ENCODE measurements at regions not wholly inside any gene's neighbourhood (a gene's known extent, or its start where the extent isn't known, plus 50 kb on each side); places are given as distances from the start of the nearest gene placed in this dataset.
A peak's percentile ranks its signal among the peaks of the same experiment; 100 is the strongest.

- peaks cover 2 to 7% (median 2%) of the 10 kb centered on the region in 3 donors for H3K27me3 Mint-ChIP-seq (ENCODE audit: low read depth in 3 of 3)
- Histone ChIP-seq H3K4me2 (replicated peaks; ENCODE audit: extremely low read depth, low read length, poor library complexity, severe bottlenecking) (no peak overlapping the region), H2AFZ (ENCODE audit: insufficient read depth, low read depth, low read length, poor library complexity, severe bottlenecking) (no peak overlapping the region), H3K9me3 (replicated peaks in 1 of 2; ENCODE audit: control insufficient read depth in 1 of 2, insufficient read depth in 1 of 2, low read length in 2 of 2) (no peaks in the 10 kb centered on the region), H3K27me3 (ENCODE audit: control insufficient read depth in 2 of 2, insufficient read depth in 2 of 2, low read length in 2 of 2) (no peaks in the 10 kb centered on the region), H3K36me3 (replicated peaks in 1 of 2; ENCODE audit: control insufficient read depth in 1 of 2, insufficient read depth in 2 of 2, low read length in 2 of 2) (no peaks in the 10 kb centered on the region), H3K27ac (ENCODE audit: low read depth in 1 of 2, low read length in 2 of 2) (no peak overlapping the region), H3K9ac (ENCODE audit: insufficient read depth, low read length, poor library complexity, severe bottlenecking) (no peak overlapping the region), H4K20me1 (ENCODE audit: insufficient read depth, low read length) (no peaks in the 10 kb centered on the region), H3K4me1 (ENCODE audit: control insufficient read depth in 1 of 2, insufficient read depth in 2 of 2, low read length in 2 of 2) (no peaks in the 10 kb centered on the region), H3K79me2 (ENCODE audit: insufficient read depth, low read length) (no peaks in the 10 kb centered on the region), H3K4me3 (replicated peaks in 1 of 3; ENCODE audit: low read depth in 2 of 3, low read length in 3 of 3) (no peak overlapping the region)
- DNase-seq: no peak
- no peaks in the 10 kb centered on the region for H3K4me1 Mint-ChIP-seq
- H3K4me3 Mint-ChIP-seq: no peak overlapping the region
- no peaks in the 10 kb centered on the region for H3K36me3 Mint-ChIP-seq
- peaks cover 0 to 5% (median 0%) of the 10 kb centered on the region in 7 donors for H3K9me3 Mint-ChIP-seq
- 89% methylated on average over 8 of the region's 13 CpGs for WGBS (ENCODE audit: insufficient coverage)
- intact Hi-C loops (cut with micrococcal nuclease): no loop called here
- no peak overlapping the region for H3K27ac Mint-ChIP-seq
- TF ChIP-seq, protein P1, sequence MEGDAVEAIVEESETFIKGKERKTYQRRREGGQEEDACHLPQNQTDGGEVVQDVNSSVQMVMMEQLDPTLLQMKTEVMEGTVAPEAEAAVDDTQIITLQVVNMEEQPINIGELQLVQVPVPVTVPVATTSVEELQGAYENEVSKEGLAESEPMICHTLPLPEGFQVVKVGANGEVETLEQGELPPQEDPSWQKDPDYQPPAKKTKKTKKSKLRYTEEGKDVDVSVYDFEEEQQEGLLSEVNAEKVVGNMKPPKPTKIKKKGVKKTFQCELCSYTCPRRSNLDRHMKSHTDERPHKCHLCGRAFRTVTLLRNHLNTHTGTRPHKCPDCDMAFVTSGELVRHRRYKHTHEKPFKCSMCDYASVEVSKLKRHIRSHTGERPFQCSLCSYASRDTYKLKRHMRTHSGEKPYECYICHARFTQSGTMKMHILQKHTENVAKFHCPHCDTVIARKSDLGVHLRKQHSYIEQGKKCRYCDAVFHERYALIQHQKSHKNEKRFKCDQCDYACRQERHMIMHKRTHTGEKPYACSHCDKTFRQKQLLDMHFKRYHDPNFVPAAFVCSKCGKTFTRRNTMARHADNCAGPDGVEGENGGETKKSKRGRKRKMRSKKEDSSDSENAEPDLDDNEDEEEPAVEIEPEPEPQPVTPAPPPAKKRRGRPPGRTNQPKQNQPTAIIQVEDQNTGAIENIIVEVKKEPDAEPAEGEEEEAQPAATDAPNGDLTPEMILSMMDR (IDR thresholded peaks at IDR 0.05): no peak
These were observed 125.5 kb upstream of the NCAM1 start for GRCh38 chr11:112835591-112836255.

- Mint-ChIP-seq H3K4me3 (no peak overlapping the region), H3K27ac (peak overlapping the region in 1 of 7 donors; percentile 32), H3K27me3 (ENCODE audit: low read depth in 3 of 3) (peaks cover 2 to 9% (median 2%) of the 10 kb centered on the region in 3 donors), H3K9me3 (peaks cover 0 to 5% (median 0%) of the 10 kb centered on the region in 7 donors), H3K36me3 (no peaks in the 10 kb centered on the region), H3K4me1 (no peaks in the 10 kb centered on the region)
- TF ChIP-seq, protein P1 (IDR thresholded peaks at IDR 0.05): no peak
- Histone ChIP-seq H3K4me2 (replicated peaks; ENCODE audit: extremely low read depth, low read length, poor library complexity, severe bottlenecking) (no peak overlapping the region), H4K20me1 (ENCODE audit: insufficient read depth, low read length) (no peaks in the 10 kb centered on the region), H3K4me1 (ENCODE audit: control insufficient read depth in 1 of 2, insufficient read depth in 2 of 2, low read length in 2 of 2) (no peaks in the 10 kb centered on the region), H3K4me3 (replicated peaks in 1 of 3; ENCODE audit: low read depth in 2 of 3, low read length in 3 of 3) (no peak overlapping the region), H3K9ac (ENCODE audit: insufficient read depth, low read length, poor library complexity, severe bottlenecking) (no peak overlapping the region), H3K79me2 (ENCODE audit: insufficient read depth, low read length) (no peaks in the 10 kb centered on the region), H3K36me3 (replicated peaks in 1 of 2; ENCODE audit: control insufficient read depth in 1 of 2, insufficient read depth in 2 of 2, low read length in 2 of 2) (no peaks in the 10 kb centered on the region), H2AFZ (ENCODE audit: insufficient read depth, low read depth, low read length, poor library complexity, severe bottlenecking) (no peak overlapping the region), H3K9me3 (replicated peaks in 1 of 2; ENCODE audit: control insufficient read depth in 1 of 2, insufficient read depth in 1 of 2, low read length in 2 of 2) (no peaks in the 10 kb centered on the region), H3K27ac (ENCODE audit: low read depth in 1 of 2, low read length in 2 of 2) (no peak overlapping the region), H3K27me3 (ENCODE audit: control insufficient read depth in 2 of 2, insufficient read depth in 2 of 2, low read length in 2 of 2) (no peaks in the 10 kb centered on the region)
- intact Hi-C loops (cut with micrococcal nuclease): no loop called here
- 90% methylated on average over 7 of the region's 9 CpGs for WGBS (ENCODE audit: insufficient coverage)
- DNase-seq: no peak
These were observed 125.0 kb upstream of the NCAM1 start for GRCh38 chr11:112836256-112836602.
